Osteoblast (primary cell): ENCODE measurements at regions not wholly inside any gene's neighbourhood (a gene's known extent, or its start where the extent isn't known, plus 50 kb on each side); places are given as distances from the start of the nearest gene placed in this dataset.

Source experiments
- DNase-seq: peaks from one replicate; pipeline ENCODE4 v3.0.0; 2011; ENCODE audit warnings: low spot score, mixed read lengths; ENCODE audit not compliant: insufficient read length; ENCODE audit errors: missing footprints
- H2AFZ ChIP-seq: 2 replicates; pipeline ENCODE4 v1.6.0; 2011; ENCODE audit warnings: mild to moderate bottlenecking, low read length
- H3K27ac ChIP-seq: 2 replicates; pipeline ENCODE4 v1.5.1; 2011; ENCODE audit warnings: mild to moderate bottlenecking, low read depth, low read length, moderate library complexity
- H3K27me3 ChIP-seq: 2 replicates; pipeline ENCODE4 v1.6.0; 2012; ENCODE audit warnings: mild to moderate bottlenecking, control low read depth, inconsistent platforms, low read length, moderate library complexity; ENCODE audit not compliant: insufficient read depth
- H3K36me3 ChIP-seq: 2 replicates; pipeline ENCODE4 v1.5.1; 2011; ENCODE audit warnings: mild to moderate bottlenecking, low read length, control low read depth, moderate library complexity; ENCODE audit not compliant: insufficient read depth
- H3K4me1 ChIP-seq: 2 replicates; pipeline ENCODE4 v1.5.1; 2011; ENCODE audit warnings: mild to moderate bottlenecking, low read length, control low read depth, moderate library complexity; ENCODE audit not compliant: insufficient read depth
- H3K4me2 ChIP-seq: 2 replicates; pipeline ENCODE4 v1.6.0; 2011; ENCODE audit warnings: mild to moderate bottlenecking, low read length; ENCODE audit not compliant: insufficient read depth
- H3K4me3 ChIP-seq: fragments of 200-600 bp; sonication (generic); 3 replicates; pipeline ENCODE4 v1.5.1; 2012; ENCODE audit warnings: mild to moderate bottlenecking, low read length, inconsistent platforms; ENCODE audit not compliant: insufficient read depth
- H3K79me2 ChIP-seq: 2 replicates; pipeline ENCODE4 v1.6.0; 2012; ENCODE audit warnings: mild to moderate bottlenecking, low read length, control low read depth, inconsistent platforms; ENCODE audit not compliant: insufficient read depth
- H3K9me3 ChIP-seq: 2 replicates; pipeline ENCODE4 v1.5.1; 2011; ENCODE audit warnings: low read depth, low read length, control low read depth
- H4K20me1 ChIP-seq: 2 replicates; pipeline ENCODE4 v1.6.0; 2012; ENCODE audit warnings: mild to moderate bottlenecking, low read length, control low read depth; ENCODE audit not compliant: insufficient read depth
- TF ChIP-seq, protein P1 (sequence below): IDR thresholded peaks from 2 replicates; pipeline ENCODE4 v1.5.1; 2011; ENCODE audit warnings: mild to moderate bottlenecking, low read depth, low read length, moderate library complexity; ENCODE audit errors: extremely low read depth

DNA sequence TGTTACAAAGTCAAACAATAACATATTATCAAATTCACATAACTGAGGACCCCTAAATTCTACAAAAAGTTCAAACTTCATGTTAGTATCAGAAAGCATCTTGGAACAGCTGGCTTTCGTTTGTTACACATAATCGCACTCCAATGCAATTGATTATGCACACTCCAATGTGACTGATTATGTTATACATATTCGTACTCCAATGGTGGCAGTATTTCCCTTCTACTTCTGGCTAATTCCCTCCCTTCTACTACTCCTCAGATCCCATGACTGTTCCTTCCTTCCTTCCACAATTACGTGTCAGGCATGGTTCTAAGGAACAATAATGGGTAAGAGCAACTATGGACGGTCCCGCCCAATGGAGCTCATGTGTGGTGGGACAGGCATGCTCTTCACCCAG, 137.1 kb upstream of the CCDC150 start:
- no peak overlapping the region for H3K4me2 ChIP-seq
- H3K9me3 ChIP-seq: peaks cover 3% of the 10 kb centered on the region
- H3K79me2 ChIP-seq: no peaks in the 10 kb centered on the region
- no peak overlapping the region for H3K27ac ChIP-seq
- TF ChIP-seq, protein P1, sequence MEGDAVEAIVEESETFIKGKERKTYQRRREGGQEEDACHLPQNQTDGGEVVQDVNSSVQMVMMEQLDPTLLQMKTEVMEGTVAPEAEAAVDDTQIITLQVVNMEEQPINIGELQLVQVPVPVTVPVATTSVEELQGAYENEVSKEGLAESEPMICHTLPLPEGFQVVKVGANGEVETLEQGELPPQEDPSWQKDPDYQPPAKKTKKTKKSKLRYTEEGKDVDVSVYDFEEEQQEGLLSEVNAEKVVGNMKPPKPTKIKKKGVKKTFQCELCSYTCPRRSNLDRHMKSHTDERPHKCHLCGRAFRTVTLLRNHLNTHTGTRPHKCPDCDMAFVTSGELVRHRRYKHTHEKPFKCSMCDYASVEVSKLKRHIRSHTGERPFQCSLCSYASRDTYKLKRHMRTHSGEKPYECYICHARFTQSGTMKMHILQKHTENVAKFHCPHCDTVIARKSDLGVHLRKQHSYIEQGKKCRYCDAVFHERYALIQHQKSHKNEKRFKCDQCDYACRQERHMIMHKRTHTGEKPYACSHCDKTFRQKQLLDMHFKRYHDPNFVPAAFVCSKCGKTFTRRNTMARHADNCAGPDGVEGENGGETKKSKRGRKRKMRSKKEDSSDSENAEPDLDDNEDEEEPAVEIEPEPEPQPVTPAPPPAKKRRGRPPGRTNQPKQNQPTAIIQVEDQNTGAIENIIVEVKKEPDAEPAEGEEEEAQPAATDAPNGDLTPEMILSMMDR: no peak
- no peaks in the 10 kb centered on the region for H3K4me1 ChIP-seq
- no peak for DNase-seq
- no peaks in the 10 kb centered on the region for H4K20me1 ChIP-seq
- no peak overlapping the region for H3K4me3 ChIP-seq
- H3K36me3 ChIP-seq: no peaks in the 10 kb centered on the region
- H3K27me3 ChIP-seq: no peaks in the 10 kb centered on the region
- H2AFZ ChIP-seq: no peak overlapping the region

DNA sequence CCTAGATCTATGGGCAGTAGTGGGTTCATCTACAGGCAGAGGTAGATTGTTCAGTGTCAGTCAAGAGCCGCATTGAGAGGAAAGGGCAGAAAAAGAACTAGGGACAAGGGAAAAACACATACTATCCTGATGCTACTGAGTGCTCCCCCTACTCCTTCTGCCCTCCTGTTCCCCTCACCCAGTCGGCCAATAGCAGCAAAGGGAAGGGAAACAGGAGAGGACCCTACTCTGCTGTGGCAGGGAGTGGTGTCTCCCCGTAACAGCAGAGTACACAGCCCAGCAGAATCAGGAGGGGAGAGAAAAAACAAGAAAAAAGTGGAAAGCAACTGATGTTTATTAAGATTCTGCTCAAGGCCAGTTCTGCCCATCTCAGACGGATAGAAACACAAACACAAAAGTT, 136.1 kb upstream of the CCDC150 start:
- Histone ChIP-seq H3K9me3 (peaks cover 3% of the 10 kb centered on the region), H3K27me3 (no peaks in the 10 kb centered on the region), H4K20me1 (no peaks in the 10 kb centered on the region), H3K4me3 (no peak overlapping the region), H3K4me1 (no peaks in the 10 kb centered on the region), H3K79me2 (no peaks in the 10 kb centered on the region), H3K36me3 (no peaks in the 10 kb centered on the region), H2AFZ (no peak overlapping the region), H3K4me2 (no peak overlapping the region), H3K27ac (no peak overlapping the region)
- TF ChIP-seq, protein P1: no peak
- DNase-seq: no peak

DNA sequence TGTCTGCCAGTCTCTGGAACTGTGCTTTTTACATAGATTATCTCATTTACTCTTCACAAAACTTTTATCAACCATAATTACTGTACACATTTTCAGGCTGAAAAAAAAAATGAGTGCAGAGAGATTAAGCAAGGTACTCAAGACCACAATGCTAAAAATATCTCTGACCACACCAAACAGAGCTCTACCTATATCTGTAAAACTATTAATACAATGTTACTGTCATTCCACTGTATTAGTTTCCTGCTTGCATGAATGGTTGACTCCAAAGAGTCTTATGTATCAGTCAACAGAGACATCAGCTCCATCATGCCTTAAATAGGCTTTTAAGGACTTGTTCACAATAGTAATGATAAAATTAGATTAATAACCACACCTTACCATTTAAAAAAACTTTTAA, 134.7 kb upstream of the CCDC150 start:
- H3K4me1 ChIP-seq: no peaks in the 10 kb centered on the region
- TF ChIP-seq, protein P1: no peak

DNA sequence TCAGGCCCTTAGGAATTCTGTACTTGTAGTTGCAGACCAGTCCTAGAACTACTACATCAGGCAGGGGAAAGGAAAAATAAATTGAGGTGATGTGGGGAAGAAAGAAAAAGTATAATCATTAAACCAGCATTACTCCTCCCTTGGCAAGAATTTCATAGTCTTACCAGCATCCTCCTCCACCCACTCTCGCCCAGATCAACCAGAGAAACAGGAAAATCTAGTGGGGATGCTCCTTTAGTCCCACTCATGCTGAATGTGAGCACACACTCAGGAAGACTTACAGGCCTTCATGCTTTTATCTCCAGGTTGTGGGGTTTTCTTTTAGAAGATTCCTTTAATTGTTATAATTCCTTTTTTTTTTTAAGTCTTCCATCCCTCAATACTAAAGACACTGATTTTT, 129.3 kb upstream of the CCDC150 start:
- Histone ChIP-seq H3K36me3 (no peaks in the 10 kb centered on the region), H3K9me3 (no peaks in the 10 kb centered on the region), H3K27ac (no peak overlapping the region), H3K4me3 (no peak overlapping the region), H3K4me1 (peaks cover 5% of the 10 kb centered on the region), H3K4me2 (no peak overlapping the region), H4K20me1 (no peaks in the 10 kb centered on the region), H2AFZ (no peak overlapping the region), H3K27me3 (no peaks in the 10 kb centered on the region), H3K79me2 (no peaks in the 10 kb centered on the region)
- TF ChIP-seq, protein P1: no peak
- DNase-seq: no peak

More for the DNA sequence above, 134.7 kb upstream of the CCDC150 start:
- Histone ChIP-seq H3K36me3 (no peaks in the 10 kb centered on the region), H4K20me1 (no peaks in the 10 kb centered on the region), H3K4me2 (no peak overlapping the region), H3K9me3 (no peaks in the 10 kb centered on the region), H2AFZ (no peak overlapping the region), H3K79me2 (no peaks in the 10 kb centered on the region), H3K4me3 (no peak overlapping the region), H3K27me3 (no peaks in the 10 kb centered on the region), H3K27ac (no peak overlapping the region)
- no peak for DNase-seq
